GM12891 (cell line): ENCODE measurements at regions not wholly inside any gene's neighbourhood (a gene's known extent, or its start where the extent isn't known, plus 50 kb on each side); places are given as distances from the start of the nearest gene placed in this dataset.

Source experiments
- PAX5 ChIP-seq: IDR thresholded peaks from 2 replicates; pipeline ENCODE4 v1.6.1; 2011; ENCODE audit warnings: low read length, moderate library complexity, mild to moderate bottlenecking; ENCODE audit not compliant: insufficient read depth, severe bottlenecking
- POLR2A ChIP-seq: IDR thresholded peaks from 2 replicates; pipeline ENCODE4 v1.6.1; 2011; ENCODE audit warnings: low read depth, low read length, control low read depth
- POLR2AphosphoS5 ChIP-seq: IDR thresholded peaks from 2 replicates; pipeline ENCODE4 v1.6.1; 2011; ENCODE audit warnings: low read depth, low read length, control low read depth
- POU2F2 ChIP-seq: IDR thresholded peaks from 2 replicates; pipeline ENCODE4 v1.6.1; 2011; ENCODE audit warnings: low read depth, mild to moderate bottlenecking, control low read depth, low read length, moderate library complexity
- SPI1 ChIP-seq: IDR thresholded peaks from 2 replicates; pipeline ENCODE4 v1.6.1; 2011; ENCODE audit warnings: low read depth, low read length, control low read depth
- TAF1 ChIP-seq: IDR thresholded peaks from 2 replicates; pipeline ENCODE4 v1.6.1; 2011; ENCODE audit warnings: low read depth, low read length, control low read depth

GRCh38 chr1:221067721-221068120 is 188.5 kb downstream of the HLX start:
- no peak for TF ChIP-seq POLR2AphosphoS5
- no peak for TF ChIP-seq TAF1
- TF ChIP-seq POLR2A: no peak
- TF ChIP-seq POU2F2: no peak
- TF ChIP-seq SPI1: no peak
- no peak for TF ChIP-seq PAX5
